Skeletal muscle tissue (tissue), 3 donors: ENCODE measurements at regions not wholly inside any gene's neighbourhood (a gene's known extent, or its start where the extent isn't known, plus 50 kb on each side); places are given as distances from the start of the nearest gene placed in this dataset.

Experiments used
- H3K27ac ChIP-seq: one replicate; pipeline ENCODE4 v1.7.0; 2013; ENCODE audit warnings: mild to moderate bottlenecking, low read depth, low read length, inconsistent platforms
- H3K27me3 ChIP-seq, 3 donors: one replicate each; pipeline ENCODE4 v1.7.0; 2013; ENCODE audit warnings: low read length in 3 of 3; ENCODE audit not compliant: control insufficient read depth in 3 of 3, insufficient read depth in 3 of 3
- H3K36me3 ChIP-seq, 3 donors: one replicate each; pipeline ENCODE4 v1.7.0; 2013; ENCODE audit warnings: low read length in 3 of 3; ENCODE audit not compliant: control insufficient read depth in 3 of 3, insufficient read depth in 3 of 3
- H3K4me1 ChIP-seq, 3 donors: one replicate each; pipeline ENCODE4 v1.7.0; 2013; ENCODE audit warnings: low read length in 3 of 3, mild to moderate bottlenecking in 3 of 3; ENCODE audit not compliant: control insufficient read depth in 3 of 3, insufficient read depth in 3 of 3
- H3K4me3 ChIP-seq, 3 donors: one replicate each; pipeline ENCODE4 v1.7.0; 2013; ENCODE audit warnings: low read length in 3 of 3
- H3K9ac ChIP-seq, 3 donors: one replicate each; pipeline ENCODE4 v1.7.0; 2013; ENCODE audit warnings: low read length in 3 of 3, mild to moderate bottlenecking in 3 of 3, moderate library complexity in 2 of 3, low read depth in 1 of 3
- H3K9me3 ChIP-seq, 3 donors: one replicate each; pipeline ENCODE4 v1.7.0; 2013; ENCODE audit warnings: low read length in 3 of 3; ENCODE audit not compliant: control insufficient read depth in 3 of 3
- donor health status: Osteomylitis.

- H3K9ac ChIP-seq = no peak overlapping the region
- no peaks in the 10 kb centered on the region for H3K4me1 ChIP-seq
- no peak overlapping the region for H3K27ac ChIP-seq
Observed at GRCh38 chr9:106649664-106650063, 213.3 kb upstream of the ZNF462 start.

GRCh38 chr9:106653213-106653612, 209.8 kb upstream of the ZNF462 start:
- H3K9ac ChIP-seq = no peak overlapping the region
- H3K4me3 ChIP-seq = no peak overlapping the region
- no peaks in the 10 kb centered on the region for H3K36me3 ChIP-seq
- H3K9me3 ChIP-seq = no peaks in the 10 kb centered on the region
- H3K4me1 ChIP-seq = no peaks in the 10 kb centered on the region
- no peak overlapping the region for H3K27ac ChIP-seq
- H3K27me3 ChIP-seq = no peaks in the 10 kb centered on the region

More at GRCh38 chr9:106649664-106650063, 213.3 kb upstream of the ZNF462 start:
- no peak overlapping the region for H3K4me3 ChIP-seq
- no peaks in the 10 kb centered on the region for H3K9me3 ChIP-seq
- no peaks in the 10 kb centered on the region for H3K27me3 ChIP-seq
- no peaks in the 10 kb centered on the region for H3K36me3 ChIP-seq

- Histone ChIP-seq H3K27me3 (no peaks in the 10 kb centered on the region), H3K9ac (no peak overlapping the region), H3K4me1 (no peaks in the 10 kb centered on the region), H3K27ac (no peak overlapping the region), H3K9me3 (no peaks in the 10 kb centered on the region), H3K4me3 (no peak overlapping the region), H3K36me3 (no peaks in the 10 kb centered on the region)
Observed at GRCh38 chr9:106655966-106656365, 207.0 kb upstream of the ZNF462 start.

GRCh38 chr9:106657926-106658325, 205.0 kb upstream of the ZNF462 start:
- Histone ChIP-seq H3K36me3 (no peaks in the 10 kb centered on the region), H3K27me3 (no peaks in the 10 kb centered on the region), H3K4me1 (peaks cover 0 to 7% (median 1%) of the 10 kb centered on the region in 3 donors), H3K9me3 (no peaks in the 10 kb centered on the region), H3K27ac (no peak overlapping the region), H3K9ac (no peak overlapping the region), H3K4me3 (no peak overlapping the region)

- H3K27me3 ChIP-seq = no peaks in the 10 kb centered on the region
Observed at GRCh38 chr9:106668534-106668933, 194.4 kb upstream of the ZNF462 start.

GRCh38 chr9:106669835-106670234, 193.1 kb upstream of the ZNF462 start:
- Histone ChIP-seq H3K9ac (no peak overlapping the region), H3K9me3 (no peaks in the 10 kb centered on the region), H3K27ac (no peak overlapping the region), H3K27me3 (no peaks in the 10 kb centered on the region), H3K4me1 (peaks cover 0 to 4% (median 0%) of the 10 kb centered on the region in 3 donors), H3K36me3 (no peaks in the 10 kb centered on the region), H3K4me3 (no peak overlapping the region)

More at GRCh38 chr9:106668534-106668933, 194.4 kb upstream of the ZNF462 start:
- Histone ChIP-seq H3K36me3 (no peaks in the 10 kb centered on the region), H3K9me3 (no peaks in the 10 kb centered on the region), H3K27ac (no peak overlapping the region), H3K9ac (no peak overlapping the region), H3K4me3 (no peak overlapping the region), H3K4me1 (peaks cover 0 to 4% (median 0%) of the 10 kb centered on the region in 3 donors)

- Histone ChIP-seq H3K9ac (no peak overlapping the region), H3K4me3 (no peak overlapping the region), H3K27me3 (no peaks in the 10 kb centered on the region), H3K4me1 (peaks cover 0 to 4% (median 0%) of the 10 kb centered on the region in 3 donors), H3K9me3 (no peaks in the 10 kb centered on the region), H3K36me3 (no peaks in the 10 kb centered on the region), H3K27ac (no peak overlapping the region)
Observed at GRCh38 chr9:106670418-106670817, 192.5 kb upstream of the ZNF462 start.

- H3K27me3 ChIP-seq = no peaks in the 10 kb centered on the region
- H3K4me3 ChIP-seq = no peak overlapping the region
- no peaks in the 10 kb centered on the region for H3K9me3 ChIP-seq
- H3K9ac ChIP-seq = peak overlapping the region in 1 of 3 donors; percentile 14
- no peaks in the 10 kb centered on the region for H3K36me3 ChIP-seq
- H3K4me1 ChIP-seq = peaks cover 2 to 5% (median 4%) of the 10 kb centered on the region in 3 donors
- H3K27ac ChIP-seq = peak overlapping the region; percentile 34
Observed at GRCh38 chr9:106675780-106676179, 187.2 kb upstream of the ZNF462 start.

- no peak overlapping the region for H3K4me3 ChIP-seq
- H3K9ac ChIP-seq = no peak overlapping the region
- H3K27me3 ChIP-seq = no peaks in the 10 kb centered on the region
- H3K4me1 ChIP-seq = peaks cover 2 to 5% (median 4%) of the 10 kb centered on the region in 3 donors
- no peaks in the 10 kb centered on the region for H3K9me3 ChIP-seq
- no peak overlapping the region for H3K27ac ChIP-seq
- no peaks in the 10 kb centered on the region for H3K36me3 ChIP-seq
Observed at GRCh38 chr9:106677374-106677773, 185.6 kb upstream of the ZNF462 start.

GRCh38 chr9:106677830-106678229, 185.1 kb upstream of the ZNF462 start:
- no peaks in the 10 kb centered on the region for H3K36me3 ChIP-seq
- H3K9ac ChIP-seq = no peak overlapping the region
- H3K4me3 ChIP-seq = no peak overlapping the region
- H3K27me3 ChIP-seq = no peaks in the 10 kb centered on the region
- H3K4me1 ChIP-seq = peaks cover 2 to 5% (median 4%) of the 10 kb centered on the region in 3 donors
- H3K9me3 ChIP-seq = no peaks in the 10 kb centered on the region
- H3K27ac ChIP-seq = no peak overlapping the region

- Histone ChIP-seq H3K36me3 (no peaks in the 10 kb centered on the region), H3K9me3 (no peaks in the 10 kb centered on the region), H3K9ac (no peak overlapping the region), H3K27ac (no peak overlapping the region), H3K4me1 (peaks cover 2 to 5% (median 4%) of the 10 kb centered on the region in 3 donors), H3K4me3 (no peak overlapping the region), H3K27me3 (no peaks in the 10 kb centered on the region)
Observed at GRCh38 chr9:106678273-106678672, 184.7 kb upstream of the ZNF462 start.
